KMS-11 (cell line): ENCODE measurements at regions not wholly inside any gene's neighbourhood (a gene's known extent, or its start where the extent isn't known, plus 50 kb on each side); places are given as distances from the start of the nearest gene placed in this dataset.

Experiments
- H2AFZ ChIP-seq: fragments of 200-600 bp; sonication (generic); 2 replicates; pipeline ENCODE4 v1.6.1; 2016; ENCODE audit warnings: antibody characterized with exemption, mixed run types, low read depth
- H3K27ac ChIP-seq: fragments of 200-600 bp; sonication (generic); 2 replicates; pipeline ENCODE4 v1.6.1; 2016; ENCODE audit warnings: mild to moderate bottlenecking, mixed run types
- H3K27me3 ChIP-seq: fragments of 200-600 bp; sonication (generic); 2 replicates; pipeline ENCODE4 v1.6.1; 2017; ENCODE audit warnings: mild to moderate bottlenecking, low read depth, mixed run types, moderate library complexity; ENCODE audit not compliant: insufficient read depth
- H3K36me3 ChIP-seq: fragments of 200-600 bp; sonication (generic); 2 replicates; pipeline ENCODE4 v1.6.1; 2017; ENCODE audit warnings: mild to moderate bottlenecking, mixed run types; ENCODE audit not compliant: insufficient read depth
- H3K4me1 ChIP-seq: fragments of 200-600 bp; sonication (generic); 2 replicates; pipeline ENCODE4 v1.6.1; 2016; ENCODE audit warnings: mild to moderate bottlenecking, low read depth, mixed run types; ENCODE audit not compliant: poor library complexity, severe bottlenecking
- H3K4me2 ChIP-seq: fragments of 200-600 bp; sonication (generic); 2 replicates; pipeline ENCODE4 v1.7.0; 2016; ENCODE audit warnings: mild to moderate bottlenecking, mixed run types
- H3K4me3 ChIP-seq: fragments of 200-600 bp; sonication (generic); IDR thresholded peaks from 2 replicates; pipeline ENCODE4 v1.6.1; 2017; ENCODE audit warnings: low read depth, low read length, mixed read lengths; ENCODE audit not compliant: insufficient read depth
- H3K79me2 ChIP-seq: fragments of 200-600 bp; sonication (generic); 2 replicates; pipeline ENCODE4 v1.6.1; 2016; ENCODE audit warnings: low read depth, mixed run types; ENCODE audit not compliant: insufficient read depth
- H3K9ac ChIP-seq: fragments of 200-600 bp; sonication (generic); 2 replicates; pipeline ENCODE4 v1.6.1; 2016; ENCODE audit warnings: mild to moderate bottlenecking, mixed run types
- H4K20me1 ChIP-seq: fragments of 200-600 bp; sonication (generic); 2 replicates; pipeline ENCODE4 v1.6.1; 2016; ENCODE audit warnings: mild to moderate bottlenecking, mixed run types; ENCODE audit not compliant: insufficient read depth
- TF ChIP-seq, protein P1 (sequence below): fragments of 200-600 bp; sonication (generic); conservative IDR thresholded peaks from 2 replicates; pipeline ENCODE4 v1.6.1; 2017; ENCODE audit warnings: low read depth, mild to moderate bottlenecking, antibody characterized with exemption, low read length, moderate library complexity, mixed read lengths

DNA sequence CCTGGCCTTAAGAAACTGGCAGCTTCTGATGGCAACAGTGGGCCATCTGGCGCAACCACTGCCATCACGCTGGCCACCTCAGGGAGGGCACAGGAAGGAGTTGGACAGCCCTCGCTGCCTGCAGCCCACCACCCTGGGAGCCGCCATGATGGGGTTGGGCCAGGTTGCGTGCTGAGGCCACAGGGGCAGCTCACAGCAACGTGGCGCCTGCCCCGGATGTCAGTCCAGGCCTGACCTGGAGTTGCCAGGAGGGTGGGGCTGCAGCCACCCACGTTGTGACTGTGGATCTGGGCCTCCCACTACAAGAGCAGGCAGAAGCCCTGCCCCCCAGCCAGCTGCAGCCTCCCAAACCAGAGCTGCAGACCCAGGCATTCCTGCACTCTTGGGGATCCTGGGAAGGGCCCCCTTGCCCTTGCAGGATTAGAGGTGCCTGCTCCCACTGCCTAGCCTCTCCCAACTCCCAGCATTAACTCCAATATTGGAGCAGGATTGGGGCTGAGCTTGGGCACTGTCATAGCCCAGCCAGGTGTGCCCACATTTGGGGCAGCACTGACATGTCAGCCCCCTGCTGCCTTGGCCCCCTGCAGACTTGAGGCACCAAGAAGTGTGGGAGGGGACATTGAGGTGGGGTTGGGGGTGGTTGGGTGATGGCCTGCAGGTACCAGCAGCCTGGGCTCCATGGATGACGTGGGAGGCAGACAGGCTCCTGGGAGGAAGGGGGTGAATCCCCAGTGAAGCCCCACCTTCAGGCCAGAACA is 468.9 kb upstream of the CCDC54 start:
- Histone ChIP-seq H3K79me2 (no peaks in the 10 kb centered on the region), H3K4me1 (no peaks in the 10 kb centered on the region), H3K4me2 (no peak overlapping the region), H3K9ac (no peak overlapping the region), H4K20me1 (no peaks in the 10 kb centered on the region), H2AFZ (no peak overlapping the region), H3K27ac (no peak overlapping the region), H3K27me3 (no peaks in the 10 kb centered on the region), H3K36me3 (no peaks in the 10 kb centered on the region), H3K4me3 (no peak overlapping the region)
- TF ChIP-seq, protein P1, sequence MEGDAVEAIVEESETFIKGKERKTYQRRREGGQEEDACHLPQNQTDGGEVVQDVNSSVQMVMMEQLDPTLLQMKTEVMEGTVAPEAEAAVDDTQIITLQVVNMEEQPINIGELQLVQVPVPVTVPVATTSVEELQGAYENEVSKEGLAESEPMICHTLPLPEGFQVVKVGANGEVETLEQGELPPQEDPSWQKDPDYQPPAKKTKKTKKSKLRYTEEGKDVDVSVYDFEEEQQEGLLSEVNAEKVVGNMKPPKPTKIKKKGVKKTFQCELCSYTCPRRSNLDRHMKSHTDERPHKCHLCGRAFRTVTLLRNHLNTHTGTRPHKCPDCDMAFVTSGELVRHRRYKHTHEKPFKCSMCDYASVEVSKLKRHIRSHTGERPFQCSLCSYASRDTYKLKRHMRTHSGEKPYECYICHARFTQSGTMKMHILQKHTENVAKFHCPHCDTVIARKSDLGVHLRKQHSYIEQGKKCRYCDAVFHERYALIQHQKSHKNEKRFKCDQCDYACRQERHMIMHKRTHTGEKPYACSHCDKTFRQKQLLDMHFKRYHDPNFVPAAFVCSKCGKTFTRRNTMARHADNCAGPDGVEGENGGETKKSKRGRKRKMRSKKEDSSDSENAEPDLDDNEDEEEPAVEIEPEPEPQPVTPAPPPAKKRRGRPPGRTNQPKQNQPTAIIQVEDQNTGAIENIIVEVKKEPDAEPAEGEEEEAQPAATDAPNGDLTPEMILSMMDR = no peak

DNA sequence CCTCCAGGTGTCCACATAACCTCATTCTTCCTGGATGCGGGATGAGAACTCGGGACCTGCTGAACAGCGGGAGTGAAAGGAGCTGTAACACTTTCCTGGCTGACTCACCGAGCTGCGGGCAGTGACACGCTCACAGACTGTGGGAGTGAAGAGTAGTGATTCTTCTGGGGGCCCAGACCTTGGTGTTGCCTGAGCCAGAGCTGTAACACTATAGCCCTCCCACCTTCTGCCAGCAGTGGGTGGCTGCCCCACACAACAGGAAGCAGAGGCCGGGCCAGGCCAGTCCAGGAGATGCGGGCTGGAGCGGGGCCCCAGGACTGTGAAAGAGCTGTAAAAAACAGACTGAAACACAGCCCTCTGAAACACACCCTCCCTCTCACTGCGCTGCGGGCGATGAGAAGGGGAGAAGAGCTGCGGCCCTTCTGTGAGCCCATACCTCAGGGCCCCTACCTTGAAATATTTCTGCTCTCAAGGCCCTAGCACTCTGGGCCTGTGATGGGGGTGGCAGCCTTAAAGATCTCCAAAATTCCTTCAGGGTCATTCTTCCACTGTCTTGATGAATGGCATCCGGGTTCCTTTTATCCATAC is 464.0 kb upstream of the CCDC54 start:
- Histone ChIP-seq H3K79me2 (no peaks in the 10 kb centered on the region), H3K4me1 (no peaks in the 10 kb centered on the region), H3K27ac (no peak overlapping the region), H3K4me3 (no peak overlapping the region), H3K36me3 (no peaks in the 10 kb centered on the region), H2AFZ (no peak overlapping the region), H4K20me1 (no peaks in the 10 kb centered on the region), H3K27me3 (no peaks in the 10 kb centered on the region), H3K4me2 (no peak overlapping the region), H3K9ac (no peak overlapping the region)
- TF ChIP-seq, protein P1 = no peak

DNA sequence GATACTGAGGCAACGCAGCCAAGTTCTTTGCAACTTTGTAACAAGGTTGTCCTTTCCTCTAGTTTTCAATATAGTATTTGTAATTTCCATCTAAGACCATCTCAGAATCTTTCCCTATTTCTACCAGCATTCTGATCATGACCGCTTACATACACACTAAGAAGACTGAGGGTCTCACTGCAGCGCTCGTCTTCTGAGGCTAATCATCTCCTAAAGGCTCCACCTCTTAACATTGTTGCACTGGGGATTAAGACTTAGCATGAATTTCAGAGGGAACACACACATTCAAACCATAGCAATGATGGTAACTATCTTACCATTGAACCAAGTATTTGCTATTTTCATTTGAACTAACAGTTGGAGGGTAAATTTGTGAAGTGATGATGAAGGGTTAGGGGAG is 463.3 kb upstream of the CCDC54 start:
- H3K4me1 ChIP-seq = no peaks in the 10 kb centered on the region
- no peaks in the 10 kb centered on the region for H3K36me3 ChIP-seq
- no peak overlapping the region for H2AFZ ChIP-seq
- no peak overlapping the region for H3K4me2 ChIP-seq
- no peak overlapping the region for H3K4me3 ChIP-seq
- no peaks in the 10 kb centered on the region for H3K79me2 ChIP-seq
- no peak overlapping the region for H3K9ac ChIP-seq
- no peaks in the 10 kb centered on the region for H3K27me3 ChIP-seq
- H4K20me1 ChIP-seq = no peaks in the 10 kb centered on the region
- TF ChIP-seq, protein P1 = no peak
- H3K27ac ChIP-seq = no peak overlapping the region

DNA sequence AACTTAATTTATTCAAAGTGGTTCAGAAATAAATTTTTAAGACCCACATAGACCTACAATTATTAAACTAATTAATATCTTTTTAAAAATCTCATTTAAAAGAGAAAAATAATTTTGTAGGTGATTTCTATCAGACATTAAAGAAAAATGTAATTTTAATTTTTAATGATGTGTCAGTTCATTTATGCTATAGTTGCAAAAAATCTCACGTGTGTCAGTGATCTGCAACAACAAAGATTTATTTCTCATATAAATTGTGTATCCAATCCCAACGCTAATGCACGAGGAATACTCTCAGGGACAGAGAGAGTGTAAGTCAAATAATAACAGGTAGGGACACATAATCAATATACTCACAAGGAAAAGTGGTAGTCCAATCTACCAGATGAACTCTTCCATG is 456.6 kb upstream of the CCDC54 start:
- Histone ChIP-seq H3K4me3 (no peak overlapping the region), H3K4me1 (no peaks in the 10 kb centered on the region), H3K4me2 (no peak overlapping the region), H3K27me3 (no peaks in the 10 kb centered on the region), H3K36me3 (no peaks in the 10 kb centered on the region), H4K20me1 (no peaks in the 10 kb centered on the region), H2AFZ (no peak overlapping the region), H3K27ac (no peak overlapping the region), H3K9ac (no peak overlapping the region), H3K79me2 (no peaks in the 10 kb centered on the region)
- TF ChIP-seq, protein P1 = no peak
